OCI-LY7 (cell line): ENCODE measurements at regions not wholly inside any gene's neighbourhood (a gene's known extent, or its start where the extent isn't known, plus 50 kb on each side); places are given as distances from the start of the nearest gene placed in this dataset.

Source experiments
- BruUV-seq: library from RNA; stranded (reverse); fragments of 400-500 nt; replicated peaks from 2 replicates; lab custom pipeline; 2021; lab: Mats Ljungman, UMichigan
- CTCF ChIA-PET: fragments of 300-600 bp; sonication (Branson Sonifier 250); formaldehyde crosslinking; loops from one replicate; lab custom pipeline; 2022; ENCODE audit warnings: antibody characterized with exemption; ENCODE audit not compliant: unreplicated experiment; lab: Charles Lee
- POLR2A ChIA-PET: fragments of 300-600 bp; sonication (Branson Sonifier 250); formaldehyde crosslinking; loops from one replicate; lab custom pipeline; 2022; ENCODE audit warnings: antibody characterized with exemption; lab: Charles Lee
- DNase-seq: peaks from one replicate; pipeline ENCODE4 v3.0.0-alpha.2; 2015; ENCODE audit warnings: low spot score
- H2AFZ ChIP-seq: fragments of 200-600 bp; sonication (generic), shearing (Covaris generic); 2 replicates; pipeline ENCODE4 v1.6.1; 2014; ENCODE audit warnings: mild to moderate bottlenecking, antibody characterized with exemption, low read length, moderate library complexity
- H3K27ac ChIP-seq: fragments of 200-600 bp; sonication (generic); 2 replicates; pipeline ENCODE4 v1.5.1; 2014; ENCODE audit warnings: mixed run types, low read depth, mild to moderate bottlenecking, moderate library complexity, low read length, inconsistent platforms; ENCODE audit not compliant: poor library complexity, severe bottlenecking
- H3K36me3 ChIP-seq: fragments of 200-600 bp; sonication (generic); 2 replicates; pipeline ENCODE4 v1.6.1; 2014; ENCODE audit warnings: mild to moderate bottlenecking, antibody characterized with exemption, low read length, moderate library complexity, mixed read lengths; ENCODE audit not compliant: insufficient read depth
- H3K4me1 ChIP-seq: fragments of 200-600 bp; sonication (generic); 2 replicates; pipeline ENCODE4 v1.5.1; 2014; ENCODE audit warnings: mild to moderate bottlenecking, low read length; ENCODE audit not compliant: insufficient read depth, poor library complexity, severe bottlenecking
- H3K4me2 ChIP-seq: fragments of 200-600 bp; sonication (generic); 2 replicates; pipeline ENCODE4 v1.6.1; 2014; ENCODE audit warnings: mild to moderate bottlenecking, low read length
- H3K4me3 ChIP-seq: fragments of 200-600 bp; sonication (generic); 2 replicates; pipeline ENCODE4 v1.5.1; 2014; ENCODE audit warnings: mild to moderate bottlenecking, low read depth, low read length; ENCODE audit not compliant: poor library complexity, severe bottlenecking
- H3K79me2 ChIP-seq: fragments of 200-600 bp; sonication (generic); 2 replicates; pipeline ENCODE4 v1.6.1; 2016; ENCODE audit warnings: low read depth, mild to moderate bottlenecking, low read length, moderate library complexity, mixed read lengths; ENCODE audit not compliant: insufficient read depth
- H3K9me2 ChIP-seq: fragments of 200-600 bp; sonication (generic); 2 replicates; pipeline ENCODE4 v1.6.1; 2016; ENCODE audit warnings: mild to moderate bottlenecking, low read length, mixed read lengths; ENCODE audit not compliant: insufficient read depth
- H3K9me3 ChIP-seq: fragments of 200-600 bp; sonication (generic); 2 replicates; pipeline ENCODE4 v1.6.1; 2014; ENCODE audit warnings: mild to moderate bottlenecking, mixed run types, low read length, mixed read lengths
- H4K20me1 ChIP-seq: fragments of 200-600 bp; sonication (generic); 2 replicates; pipeline ENCODE4 v1.6.1; 2014; ENCODE audit warnings: mild to moderate bottlenecking, antibody characterized with exemption, low read length, moderate library complexity, mixed read lengths; ENCODE audit not compliant: insufficient read depth
- EZH2phosphoT487 ChIP-seq: fragments of 200-600 bp; sonication (generic); IDR thresholded peaks from 2 replicates; pipeline ENCODE4 v1.6.1; 2018; ENCODE audit warnings: low read depth, borderline replicate concordance, mild to moderate bottlenecking, mixed run types, antibody characterized with exemption, low read length, moderate library complexity, mixed read lengths
- intact Hi-C: fragments of 100-400 bp; cut with micrococcal nuclease; formaldehyde crosslinking; loops from one replicate; pipeline ENCODE4 v1.10.0; 2022; ENCODE audit not compliant: unreplicated experiment
- TF ChIP-seq, protein P1 (sequence below): fragments of 200-600 bp; sonication (generic); conservative IDR thresholded peaks from 2 replicates; pipeline ENCODE4 v1.5.1; 2014; ENCODE audit warnings: mild to moderate bottlenecking, antibody characterized with exemption, low read length, moderate library complexity, mixed read lengths

DNA sequence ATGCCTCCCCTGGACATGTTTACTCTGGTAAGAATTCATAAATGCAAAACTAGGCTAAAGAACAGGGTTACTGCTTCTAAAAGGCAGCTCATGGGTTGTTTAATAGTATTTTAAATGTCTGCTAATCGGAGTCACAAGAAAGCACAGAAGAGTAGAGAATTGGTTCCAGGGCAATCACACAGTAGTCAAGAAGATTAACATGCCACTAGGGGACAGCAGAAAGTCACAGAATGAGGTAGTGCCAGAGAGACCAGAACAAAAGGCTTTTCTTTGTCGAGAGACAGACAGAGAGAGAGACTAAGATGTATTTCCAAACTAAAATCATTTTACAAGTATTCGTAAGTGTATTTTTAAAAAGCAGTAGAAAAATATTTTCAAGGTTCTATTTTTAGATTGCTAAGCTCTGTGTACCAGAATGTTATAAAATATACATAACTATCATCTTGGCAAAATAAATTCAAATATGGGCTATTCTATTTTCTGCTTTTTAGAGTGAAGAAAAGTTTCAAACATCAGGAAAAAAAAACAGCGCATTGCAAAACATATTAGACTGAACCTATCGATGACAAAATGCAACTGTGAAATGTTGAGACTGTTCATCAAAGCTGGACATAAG, 78.3 kb upstream of the CDIN1 start:
- Histone ChIP-seq H2AFZ (no peak overlapping the region), H4K20me1 (no peaks in the 10 kb centered on the region), H3K27ac (no peak overlapping the region), H3K79me2 (no peaks in the 10 kb centered on the region), H3K9me3 (no peaks in the 10 kb centered on the region), H3K36me3 (no peaks in the 10 kb centered on the region), H3K4me1 (no peaks in the 10 kb centered on the region), H3K4me3 (no peak overlapping the region), H3K9me2 (no peaks in the 10 kb centered on the region), H3K4me2 (no peak overlapping the region)
- intact Hi-C loops, result loop anchor here (10.0 kb wide), 1 partner anchor 634 kb away; no protein-coding TSS in a partner anchor
- BruUV-seq, result no TSS peak
- DNase-seq, result peak; percentile 49
- TF ChIP-seq, protein P1, sequence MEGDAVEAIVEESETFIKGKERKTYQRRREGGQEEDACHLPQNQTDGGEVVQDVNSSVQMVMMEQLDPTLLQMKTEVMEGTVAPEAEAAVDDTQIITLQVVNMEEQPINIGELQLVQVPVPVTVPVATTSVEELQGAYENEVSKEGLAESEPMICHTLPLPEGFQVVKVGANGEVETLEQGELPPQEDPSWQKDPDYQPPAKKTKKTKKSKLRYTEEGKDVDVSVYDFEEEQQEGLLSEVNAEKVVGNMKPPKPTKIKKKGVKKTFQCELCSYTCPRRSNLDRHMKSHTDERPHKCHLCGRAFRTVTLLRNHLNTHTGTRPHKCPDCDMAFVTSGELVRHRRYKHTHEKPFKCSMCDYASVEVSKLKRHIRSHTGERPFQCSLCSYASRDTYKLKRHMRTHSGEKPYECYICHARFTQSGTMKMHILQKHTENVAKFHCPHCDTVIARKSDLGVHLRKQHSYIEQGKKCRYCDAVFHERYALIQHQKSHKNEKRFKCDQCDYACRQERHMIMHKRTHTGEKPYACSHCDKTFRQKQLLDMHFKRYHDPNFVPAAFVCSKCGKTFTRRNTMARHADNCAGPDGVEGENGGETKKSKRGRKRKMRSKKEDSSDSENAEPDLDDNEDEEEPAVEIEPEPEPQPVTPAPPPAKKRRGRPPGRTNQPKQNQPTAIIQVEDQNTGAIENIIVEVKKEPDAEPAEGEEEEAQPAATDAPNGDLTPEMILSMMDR, result peak; percentile 86
- no peak for TF ChIP-seq EZH2phosphoT487
- ChIA-PET CTCF (no interaction called here), POLR2A (interaction anchor here (0.7 kb wide), 1 partner anchor 26 kb away, joined by 4 read pairs; no protein-coding TSS in a partner anchor)

DNA sequence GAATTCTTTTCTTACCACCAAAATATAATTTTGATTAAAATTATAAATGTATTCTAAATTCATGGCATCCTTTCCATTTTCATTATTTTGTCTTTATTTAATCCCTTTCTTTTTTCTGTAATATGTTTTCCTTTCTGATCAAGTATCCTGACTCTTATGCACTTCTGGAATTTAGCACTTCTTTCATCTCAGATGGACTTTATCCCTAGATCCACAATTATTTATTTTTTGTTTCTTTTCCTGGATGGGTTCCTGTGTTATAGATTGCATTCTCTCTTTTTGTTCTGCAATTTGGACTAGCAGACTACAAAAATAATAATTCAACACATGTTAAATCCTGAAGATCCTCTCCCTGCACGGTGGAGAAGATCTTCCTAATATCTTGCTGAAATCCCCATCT, 76.9 kb upstream of the CDIN1 start:
- H3K4me2 ChIP-seq, result no peak overlapping the region
- no peaks in the 10 kb centered on the region for H3K4me1 ChIP-seq
- no peak overlapping the region for H3K4me3 ChIP-seq
- H3K9me3 ChIP-seq, result no peaks in the 10 kb centered on the region
- no peak for TF ChIP-seq EZH2phosphoT487
- TF ChIP-seq, protein P1, result no peak
- H2AFZ ChIP-seq, result no peak overlapping the region
- CTCF ChIA-PET, result no interaction called here
- POLR2A ChIA-PET, result no interaction called here
- H3K27ac ChIP-seq, result no peak overlapping the region
- BruUV-seq, result no TSS peak
- H4K20me1 ChIP-seq, result no peaks in the 10 kb centered on the region
- H3K9me2 ChIP-seq, result no peaks in the 10 kb centered on the region
- no peak for DNase-seq
- no peaks in the 10 kb centered on the region for H3K36me3 ChIP-seq
- intact Hi-C loops, result loop anchor here (10.0 kb wide), 1 partner anchor 632 kb away; no protein-coding TSS in a partner anchor
- H3K79me2 ChIP-seq, result no peaks in the 10 kb centered on the region

DNA sequence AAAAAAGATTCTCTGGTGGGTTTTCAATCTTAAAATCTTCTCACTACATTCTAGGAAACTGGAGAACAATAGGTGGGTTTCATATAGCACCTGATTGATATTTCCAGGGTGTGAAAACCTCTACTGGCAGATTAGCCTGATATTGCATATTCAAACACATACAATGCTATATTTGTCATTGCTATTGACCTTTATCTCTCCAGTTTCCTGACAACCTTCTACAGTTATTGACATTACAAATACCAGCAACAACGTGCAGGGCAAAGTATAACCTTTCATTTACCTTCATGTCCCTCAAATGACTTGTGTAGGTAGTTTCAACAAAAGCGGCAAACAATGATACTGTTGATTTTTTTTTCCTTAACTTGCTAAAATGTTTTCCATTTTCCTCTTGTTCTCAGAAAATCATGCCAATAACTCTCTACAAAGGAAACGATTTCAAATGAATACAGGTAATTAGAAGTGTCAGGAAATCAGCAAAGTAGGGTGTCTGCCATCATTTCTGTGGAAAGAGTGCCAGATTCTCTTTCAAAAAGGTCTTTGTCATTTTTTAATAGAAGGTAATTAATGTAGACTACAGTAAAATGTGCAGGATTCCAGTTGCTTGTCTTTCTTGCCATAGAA, 72.6 kb upstream of the CDIN1 start:
- DNase-seq, result no peak
- Histone ChIP-seq H3K4me3 (no peak overlapping the region), H3K4me2 (no peak overlapping the region), H3K4me1 (no peaks in the 10 kb centered on the region), H3K27ac (no peak overlapping the region), H4K20me1 (no peaks in the 10 kb centered on the region), H3K79me2 (no peaks in the 10 kb centered on the region), H3K9me3 (no peaks in the 10 kb centered on the region), H3K36me3 (no peaks in the 10 kb centered on the region), H2AFZ (no peak overlapping the region), H3K9me2 (no peaks in the 10 kb centered on the region)
- ChIA-PET POLR2A (no interaction called here), CTCF (no interaction called here)
- no TSS peak for BruUV-seq
- no peak for TF ChIP-seq EZH2phosphoT487
- TF ChIP-seq, protein P1, result no peak
- intact Hi-C loops, result loop anchor here (10.0 kb wide), 1 partner anchor 628 kb away; no protein-coding TSS in a partner anchor
